ENCODE measurements at regions not wholly inside any gene's neighbourhood (a gene's known extent, or its start where the extent isn't known, plus 50 kb on each side); places are given as distances from the start of the nearest gene placed in this dataset.

GRCh38 chr2:217641960-217642359 lies 360.8 kb downstream of the TNS1 start:
- no TSS peak for BruUV-seq (replicated peaks)
- ChIA-PET POLR2A (no interaction called here), CTCF (no interaction called here)
- Histone ChIP-seq H3K4me1 (ENCODE audit: control insufficient read depth, insufficient read depth, low read length) (no peaks in the 10 kb centered on the region), H3K4me3 (ENCODE audit: low read depth in 2 of 2, low read length in 2 of 2) (no peak overlapping the region), H3K27ac (ENCODE audit: low read length) (no peak overlapping the region), H3K27me3 (ENCODE audit: control insufficient read depth, insufficient read depth, low read length) (no peaks in the 10 kb centered on the region), H3K36me3 (ENCODE audit: control insufficient read depth, insufficient read depth, low read length) (no peaks in the 10 kb centered on the region), H3K9me3 (ENCODE audit: control insufficient read depth, insufficient read depth, low read depth, low read length) (no peaks in the 10 kb centered on the region)
- in situ Hi-C loops (cut with HindIII; ENCODE audit: low pct_unique_long_range_greater_than_20kb, low sequenced_read_pairs) (no loop called here), intact Hi-C loops (cut with micrococcal nuclease; ENCODE audit: unreplicated experiment) (no loop called here)
- ATAC-seq (no peak), DNase-seq (ENCODE audit: low read depth, low spot score) (no peak)
- TF ChIP-seq POLR2AphosphoS5 (IDR thresholded peaks at IDR 0.05; ENCODE audit: low read depth, low read length) (no peak), SIN3A (IDR thresholded peaks at IDR 0.05; ENCODE audit: borderline replicate concordance, insufficient read depth, low read depth, low read length) (no peak), TCF7L2 (IDR thresholded peaks at IDR 0.05; ENCODE audit: low read depth, low read length) (no peak)
- TF ChIP-seq, protein P1, sequence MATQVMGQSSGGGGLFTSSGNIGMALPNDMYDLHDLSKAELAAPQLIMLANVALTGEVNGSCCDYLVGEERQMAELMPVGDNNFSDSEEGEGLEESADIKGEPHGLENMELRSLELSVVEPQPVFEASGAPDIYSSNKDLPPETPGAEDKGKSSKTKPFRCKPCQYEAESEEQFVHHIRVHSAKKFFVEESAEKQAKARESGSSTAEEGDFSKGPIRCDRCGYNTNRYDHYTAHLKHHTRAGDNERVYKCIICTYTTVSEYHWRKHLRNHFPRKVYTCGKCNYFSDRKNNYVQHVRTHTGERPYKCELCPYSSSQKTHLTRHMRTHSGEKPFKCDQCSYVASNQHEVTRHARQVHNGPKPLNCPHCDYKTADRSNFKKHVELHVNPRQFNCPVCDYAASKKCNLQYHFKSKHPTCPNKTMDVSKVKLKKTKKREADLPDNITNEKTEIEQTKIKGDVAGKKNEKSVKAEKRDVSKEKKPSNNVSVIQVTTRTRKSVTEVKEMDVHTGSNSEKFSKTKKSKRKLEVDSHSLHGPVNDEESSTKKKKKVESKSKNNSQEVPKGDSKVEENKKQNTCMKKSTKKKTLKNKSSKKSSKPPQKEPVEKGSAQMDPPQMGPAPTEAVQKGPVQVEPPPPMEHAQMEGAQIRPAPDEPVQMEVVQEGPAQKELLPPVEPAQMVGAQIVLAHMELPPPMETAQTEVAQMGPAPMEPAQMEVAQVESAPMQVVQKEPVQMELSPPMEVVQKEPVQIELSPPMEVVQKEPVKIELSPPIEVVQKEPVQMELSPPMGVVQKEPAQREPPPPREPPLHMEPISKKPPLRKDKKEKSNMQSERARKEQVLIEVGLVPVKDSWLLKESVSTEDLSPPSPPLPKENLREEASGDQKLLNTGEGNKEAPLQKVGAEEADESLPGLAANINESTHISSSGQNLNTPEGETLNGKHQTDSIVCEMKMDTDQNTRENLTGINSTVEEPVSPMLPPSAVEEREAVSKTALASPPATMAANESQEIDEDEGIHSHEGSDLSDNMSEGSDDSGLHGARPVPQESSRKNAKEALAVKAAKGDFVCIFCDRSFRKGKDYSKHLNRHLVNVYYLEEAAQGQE (IDR thresholded peaks at IDR 0.05; ENCODE audit: insufficient read depth in 1 of 2, low read depth in 2 of 2, low read length in 1 of 2) = no peak
- TF ChIP-seq, protein P2, sequence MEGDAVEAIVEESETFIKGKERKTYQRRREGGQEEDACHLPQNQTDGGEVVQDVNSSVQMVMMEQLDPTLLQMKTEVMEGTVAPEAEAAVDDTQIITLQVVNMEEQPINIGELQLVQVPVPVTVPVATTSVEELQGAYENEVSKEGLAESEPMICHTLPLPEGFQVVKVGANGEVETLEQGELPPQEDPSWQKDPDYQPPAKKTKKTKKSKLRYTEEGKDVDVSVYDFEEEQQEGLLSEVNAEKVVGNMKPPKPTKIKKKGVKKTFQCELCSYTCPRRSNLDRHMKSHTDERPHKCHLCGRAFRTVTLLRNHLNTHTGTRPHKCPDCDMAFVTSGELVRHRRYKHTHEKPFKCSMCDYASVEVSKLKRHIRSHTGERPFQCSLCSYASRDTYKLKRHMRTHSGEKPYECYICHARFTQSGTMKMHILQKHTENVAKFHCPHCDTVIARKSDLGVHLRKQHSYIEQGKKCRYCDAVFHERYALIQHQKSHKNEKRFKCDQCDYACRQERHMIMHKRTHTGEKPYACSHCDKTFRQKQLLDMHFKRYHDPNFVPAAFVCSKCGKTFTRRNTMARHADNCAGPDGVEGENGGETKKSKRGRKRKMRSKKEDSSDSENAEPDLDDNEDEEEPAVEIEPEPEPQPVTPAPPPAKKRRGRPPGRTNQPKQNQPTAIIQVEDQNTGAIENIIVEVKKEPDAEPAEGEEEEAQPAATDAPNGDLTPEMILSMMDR (IDR thresholded peaks at IDR 0.05) = no peak

DNA sequence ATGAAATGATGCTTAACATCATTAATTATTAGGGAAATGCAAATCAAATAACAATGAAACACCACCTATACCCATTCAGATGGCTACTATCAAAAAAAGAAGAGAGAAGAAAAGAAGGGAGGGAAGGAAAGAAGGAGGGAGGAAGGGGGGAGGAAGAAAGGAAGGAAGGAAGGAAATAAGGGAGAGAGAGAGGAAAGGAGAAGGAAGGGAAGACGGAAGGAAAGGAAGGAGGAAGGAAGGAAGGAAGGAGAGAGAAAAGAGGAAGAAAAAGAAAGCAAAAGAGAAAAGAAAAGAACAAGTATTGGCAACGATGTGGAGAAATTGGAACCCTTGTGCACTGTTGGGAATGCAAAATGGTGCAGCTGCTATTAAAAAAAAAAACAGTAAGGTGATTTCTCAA lies 363.3 kb downstream of the TNS1 start:
- intact Hi-C loops (cut with micrococcal nuclease; ENCODE audit: unreplicated experiment) = no loop called here
- no peaks in the 10 kb centered on the region for H3K4me1 ChIP-seq (ENCODE audit: control insufficient read depth, insufficient read depth, low read length)
- POLR2A ChIA-PET = no interaction called here
- no TSS peak for BruUV-seq (replicated peaks)
- H3K4me3 ChIP-seq (ENCODE audit: low read depth in 2 of 2, low read length in 2 of 2) = no peak overlapping the region
- ATAC-seq (no peak), DNase-seq (ENCODE audit: low read depth, low spot score) (no peak)
- no peaks in the 10 kb centered on the region for H3K9me3 ChIP-seq (ENCODE audit: control insufficient read depth, insufficient read depth, low read depth, low read length)
- H3K27ac ChIP-seq (ENCODE audit: low read length) = no peak overlapping the region
- CTCF ChIA-PET = no interaction called here
- H3K27me3 ChIP-seq (ENCODE audit: control insufficient read depth, insufficient read depth, low read length) = no peaks in the 10 kb centered on the region; the same call in 1 of the 2 replicates
- TF ChIP-seq SIN3A (IDR thresholded peaks at IDR 0.05; ENCODE audit: borderline replicate concordance, insufficient read depth, low read depth, low read length) (no peak), POLR2AphosphoS5 (IDR thresholded peaks at IDR 0.05; ENCODE audit: low read depth, low read length) (no peak), TCF7L2 (IDR thresholded peaks at IDR 0.05; ENCODE audit: low read depth, low read length) (no peak)
- TF ChIP-seq, protein P2 (IDR thresholded peaks at IDR 0.05) = no peak
- TF ChIP-seq, protein P1 (IDR thresholded peaks at IDR 0.05; ENCODE audit: insufficient read depth in 1 of 2, low read depth in 2 of 2, low read length in 1 of 2) = no peak
- H3K36me3 ChIP-seq (ENCODE audit: control insufficient read depth, insufficient read depth, low read length) = no peaks in the 10 kb centered on the region
- in situ Hi-C loops (cut with HindIII; ENCODE audit: low pct_unique_long_range_greater_than_20kb, low sequenced_read_pairs) = no loop called here

Data from Panc1 (cell line).